Pancreas (tissue), 10 donors: ENCODE measurements at regions not wholly inside any gene's neighbourhood (a gene's known extent, or its start where the extent isn't known, plus 50 kb on each side); places are given as distances from the start of the nearest gene placed in this dataset.
"Not testable (repeated sequence)": the region's sequence is repeated elsewhere in the genome, so short reads cannot be mapped to it uniquely, and the experiment has no call there.

ENCODE experiments used
- ATAC-seq, 4 donors: fragments of 200-7000 bp; cut with Tn5 transposase; one replicate each; pipeline versions ENCODE4 v1.8.0 to v1.9.1; 2020; ENCODE audit warnings: mild to moderate bottlenecking in 4 of 4, moderate library complexity in 4 of 4
- DNase-seq, 6 donors: peaks; one replicate each; pipeline ENCODE4 v3.0.0-alpha.2; 2020
- FAIRE-seq: peaks from 2 replicates; lab custom pipeline; 2012; peaks lifted over from hg19 to GRCh38; lab: Jason Lieb, UNC
- H3K27ac ChIP-seq, 4 donors: fragments of 200-600 bp; sonication (generic); 1 replicate in 3 of 4; 2 replicates in 1 of 4; pipeline versions ENCODE4 v1.5.0 to v1.8.0; 2020
- H3K27me3 ChIP-seq, 4 donors: fragments of 200-600 bp; one replicate each; pipeline ENCODE4 v1.8.0; 2021
- H3K36me3 ChIP-seq, 3 donors: fragments of 200-600 bp; sonication (generic) in 1 of 3; one replicate each; pipeline versions ENCODE4 v1.5.0 to v1.8.0; 2020 to 2021
- H3K4me1 ChIP-seq, 3 donors: fragments of 200-600 bp; one replicate each; pipeline ENCODE4 v1.8.0; 2021
- H3K4me3 ChIP-seq, 4 donors: fragments of 200-600 bp; sonication (generic) in 2 of 4; one replicate each; pipeline versions ENCODE4 v1.5.0 to v1.8.0; 2020 to 2021
- H3K9me3 ChIP-seq, 4 donors: fragments of 200-600 bp; one replicate each; pipeline ENCODE4 v1.8.0; 2021
- CTCF ChIP-seq, 4 donors: fragments of 200-600 bp; sonication (generic) in 3 of 4; IDR thresholded peaks; one replicate each; pipeline versions ENCODE4 v1.5.0 to v1.8.0; 2021; ENCODE audit warnings: antibody characterized with exemption in 4 of 4
- WGBS, 2 donors: extraction: QIAGEN DNeasy Blood & Tissue Kit; methylation state at CpG; one replicate each; pipeline ENCODE4 v1.1.7; 2013; 5-methylcytosine and 5-hydroxymethylcytosine counted together
- intact Hi-C, 3 donors: fragments of 100-400 bp; cut with DNase I; formaldehyde crosslinking; loops; one replicate each; pipeline versions ENCODE4 v1.11.1 to v1.14.2; 2022
- donor health status: healthy with polysubstance abuse.
- donor health status: DM: no; HTN: no; CAD: no; lungs with moderate emphysema.
- donor health status: DM: no; HTN: no; CAD: no.
- donor health status: control.
- donor health status: control.
- donor health status: Bipolar disorder and iron deficiency.
- donor health status: DM: yes; HTN: yes; CAD: no.
- donor health status: DM: no; HTN: no; CAD: no.
- donor health status: DM: no; HTN: no; CAD: no.
- donor health status: DM: yes; HTN: yes; CAD: no.

- Histone ChIP-seq H3K27ac (no peak overlapping the region), H3K4me3 (no peak overlapping the region), H3K36me3 (no peaks in the 10 kb centered on the region), H3K4me1 (peaks cover 14 to 29% (median 18%) of the 10 kb centered on the region in 3 donors), H3K9me3 (no peaks in the 10 kb centered on the region), H3K27me3 (no peaks in the 10 kb centered on the region)
- FAIRE-seq (no peak), DNase-seq (no peak), ATAC-seq (no peak)
- 88 to 90% methylated on average over 18 of the region's 18 CpGs for WGBS, 2 donors
- intact Hi-C loops, result no loop called here
- no peak for TF ChIP-seq CTCF (IDR thresholded peaks at IDR 0.05)
These were observed 282.8 kb downstream of the TFAP2C start for GRCh38 chr20:56911946-56912345.

GRCh38 chr20:56914532-56914931 lies 285.4 kb downstream of the TFAP2C start:
- ATAC-seq, result no peak
- Histone ChIP-seq H3K4me3 (no peak overlapping the region), H3K36me3 (no peaks in the 10 kb centered on the region), H3K27me3 (no peaks in the 10 kb centered on the region), H3K9me3 (no peaks in the 10 kb centered on the region), H3K4me1 (peaks cover 11 to 24% (median 17%) of the 10 kb centered on the region in 3 donors), H3K27ac (no peak overlapping the region)
- no peak for TF ChIP-seq CTCF (IDR thresholded peaks at IDR 0.05)
- intact Hi-C loops, result no loop called here
- FAIRE-seq, result no peak
- no peak for DNase-seq
- 86 to 88% methylated on average over 5 of the region's 5 CpGs for WGBS, 2 donors

- no peak for FAIRE-seq
- intact Hi-C loops, result no loop called here
- Histone ChIP-seq H3K36me3 (no peaks in the 10 kb centered on the region), H3K9me3 (no peaks in the 10 kb centered on the region), H3K27me3 (no peaks in the 10 kb centered on the region), H3K27ac (peak overlapping the region in 3 of 4 donors; percentile 12 to 82 (median 76)), H3K4me3 (no peak overlapping the region), H3K4me1 (peaks cover 1 to 13% (median 4%) of the 10 kb centered on the region in 3 donors)
- DNase-seq, result peak in 5 of 6 donors; percentile 56 to 83 (median 80)
- peak in 3 of 4 donors; percentile 86 to 90 (median 88) for ATAC-seq
- WGBS, 2 donors, result 30% methylated on average over 10 of the region's 10 CpGs
- no peak for TF ChIP-seq CTCF (IDR thresholded peaks at IDR 0.05)
These were observed 287.2 kb downstream of the TFAP2C start for GRCh38 chr20:56916345-56916622.

GRCh38 chr20:56920041-56920440 lies 290.9 kb downstream of the TFAP2C start:
- H3K9me3 ChIP-seq, intact Hi-C loops, H3K36me3 ChIP-seq, ATAC-seq, DNase-seq, H3K4me3 ChIP-seq, H3K27ac ChIP-seq, FAIRE-seq: not testable (repeated sequence)
- 79 to 81% methylated on average over 4 of the region's 4 CpGs for WGBS, 2 donors
- peaks cover 0 to 11% (median 4%) of the 10 kb centered on the region in 3 donors for H3K4me1 ChIP-seq
- peaks cover 0 to 17% (median 5%) of the 10 kb centered on the region in 4 donors for H3K27me3 ChIP-seq

- Histone ChIP-seq H3K9me3 (no peaks in the 10 kb centered on the region), H3K4me1 (peaks cover 0 to 12% (median 3%) of the 10 kb centered on the region in 3 donors), H3K36me3 (no peaks in the 10 kb centered on the region), H3K27me3 (peaks cover 0 to 32% (median 11%) of the 10 kb centered on the region in 4 donors), H3K27ac (no peak overlapping the region), H3K4me3 (no peak overlapping the region)
- no peak for TF ChIP-seq CTCF (IDR thresholded peaks at IDR 0.05)
- ATAC-seq (no peak), DNase-seq (no peak), FAIRE-seq (no peak)
- 54 to 63% methylated on average over 9 of the region's 9 CpGs for whole genome bisulfite sequencing, 2 donors
- intact Hi-C loops, result no loop called here
These were observed 293.4 kb downstream of the TFAP2C start for GRCh38 chr20:56922497-56922896.
